ENCODE measurements at regions not wholly inside any gene's neighbourhood (a gene's known extent, or its start where the extent isn't known, plus 50 kb on each side); places are given as distances from the start of the nearest gene placed in this dataset.

DNA sequence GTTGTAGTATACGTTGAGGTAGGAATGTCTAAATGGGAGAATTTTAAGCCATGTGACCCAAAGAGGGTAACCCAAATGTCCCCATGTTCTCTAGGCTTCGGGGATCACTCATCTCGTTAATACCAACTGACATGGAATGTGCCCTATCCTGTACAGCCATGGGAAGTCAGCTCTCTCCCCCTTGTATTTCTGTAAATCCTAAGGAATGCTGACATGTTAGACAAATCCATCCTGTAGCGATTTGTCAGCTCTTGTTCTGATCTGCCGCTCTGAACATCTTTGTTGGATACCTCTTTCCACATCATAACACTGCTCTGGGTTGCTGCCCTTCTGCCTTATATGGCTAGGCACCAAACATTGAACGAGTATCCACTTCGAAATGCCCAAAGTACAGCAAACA is 350.6 kb downstream of the RND3 start:
- TF ChIP-seq POLR2A (IDR thresholded peaks at IDR 0.05; ENCODE audit: low read depth, low read length) (no peak), POLR2AphosphoS5 (IDR thresholded peaks at IDR 0.05; ENCODE audit: low read depth, low read length) (no peak), TAF1 (IDR thresholded peaks at IDR 0.05; ENCODE audit: borderline replicate concordance, low read depth, low read length) (no peak)
